GM19395 (cell line): ENCODE measurements at regions not wholly inside any gene's neighbourhood (a gene's known extent, or its start where the extent isn't known, plus 50 kb on each side); places are given as distances from the start of the nearest gene placed in this dataset.
"Not testable (repeated sequence)": the region's sequence is repeated elsewhere in the genome, so short reads cannot be mapped to it uniquely, and the experiment has no call there.

Source experiments
- ATAC-seq: cut with Tn5 transposase; IDR thresholded peaks from one replicate; pipeline ENCODE4 v1.9.1; 2021; ENCODE audit warnings: mild to moderate bottlenecking, moderate library complexity; ENCODE audit not compliant: unreplicated experiment

DNA sequence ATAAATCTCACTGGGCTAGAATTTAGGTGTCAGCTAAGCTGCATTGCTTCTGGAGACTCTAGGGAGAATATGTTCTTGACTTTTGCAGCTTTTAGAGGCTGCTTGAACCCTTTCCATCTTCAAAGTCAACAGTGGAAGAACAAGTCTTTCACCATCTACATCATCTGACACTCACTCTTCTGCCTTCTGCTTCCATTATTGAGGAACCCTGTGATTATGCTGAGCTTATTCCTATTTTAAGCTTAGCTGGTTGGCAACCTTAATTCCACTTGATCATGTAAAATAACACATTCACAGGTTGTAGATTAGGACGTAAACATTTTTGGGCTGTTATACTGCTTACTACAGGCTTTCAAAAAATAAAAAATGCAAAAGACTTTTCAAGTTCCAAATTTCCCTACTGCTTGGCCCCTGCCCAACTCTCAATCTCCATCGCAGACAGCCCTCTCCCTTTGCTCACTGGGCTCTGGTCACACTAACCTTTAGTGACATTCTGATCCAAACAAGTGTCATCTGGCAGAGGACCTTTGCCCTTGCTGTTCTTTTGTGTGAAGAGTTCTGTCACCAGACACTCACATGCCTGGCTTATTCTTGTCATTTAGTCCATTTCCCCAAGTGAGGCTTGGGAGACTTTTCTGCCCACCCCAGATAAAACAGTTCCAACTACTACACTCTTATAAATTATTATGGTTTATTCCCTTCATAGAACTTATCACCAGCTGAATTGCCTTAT, 1056.0 kb downstream of the STIM2 start:
- ATAC-seq, result no peak

DNA sequence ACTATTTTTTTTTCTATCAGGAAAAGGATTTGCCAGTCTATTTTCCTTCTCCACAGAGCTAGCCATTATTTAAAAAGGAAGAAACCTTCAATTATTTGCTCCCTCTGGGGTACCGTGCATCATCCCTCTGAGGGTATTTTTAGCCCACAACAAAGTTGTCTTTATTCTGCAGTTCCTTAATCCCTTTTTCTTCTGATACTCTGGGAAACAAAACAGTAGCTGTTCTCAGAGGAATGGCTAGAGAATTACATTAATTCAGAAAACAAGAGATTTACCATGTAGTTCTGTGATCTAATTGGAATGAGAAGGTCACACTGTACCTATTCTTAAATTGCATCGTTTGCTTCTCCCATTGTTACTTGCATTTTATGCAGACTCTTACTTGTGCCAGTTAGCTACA, 1056.7 kb downstream of the STIM2 start:
- ATAC-seq, result no peak

DNA sequence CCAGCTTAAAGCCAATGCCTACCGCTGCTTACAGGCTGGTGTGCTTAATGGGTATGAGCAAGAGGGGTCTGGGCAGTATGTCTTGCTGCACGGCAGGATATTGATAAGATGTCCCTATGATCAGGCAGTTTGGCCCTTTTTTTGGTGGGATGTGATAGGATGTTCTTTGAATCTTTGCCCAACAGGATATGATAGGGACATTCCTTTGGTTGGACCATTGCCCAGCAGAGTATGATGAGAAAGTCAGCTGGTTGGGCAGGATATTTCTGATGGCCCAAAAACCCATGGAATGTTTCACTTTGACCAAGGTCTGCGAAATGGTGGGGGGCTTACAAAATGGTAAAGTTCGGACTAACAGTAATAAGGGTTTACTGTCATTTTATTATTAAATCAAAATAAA, 1060.6 kb downstream of the STIM2 start:
- no peak for ATAC-seq

DNA sequence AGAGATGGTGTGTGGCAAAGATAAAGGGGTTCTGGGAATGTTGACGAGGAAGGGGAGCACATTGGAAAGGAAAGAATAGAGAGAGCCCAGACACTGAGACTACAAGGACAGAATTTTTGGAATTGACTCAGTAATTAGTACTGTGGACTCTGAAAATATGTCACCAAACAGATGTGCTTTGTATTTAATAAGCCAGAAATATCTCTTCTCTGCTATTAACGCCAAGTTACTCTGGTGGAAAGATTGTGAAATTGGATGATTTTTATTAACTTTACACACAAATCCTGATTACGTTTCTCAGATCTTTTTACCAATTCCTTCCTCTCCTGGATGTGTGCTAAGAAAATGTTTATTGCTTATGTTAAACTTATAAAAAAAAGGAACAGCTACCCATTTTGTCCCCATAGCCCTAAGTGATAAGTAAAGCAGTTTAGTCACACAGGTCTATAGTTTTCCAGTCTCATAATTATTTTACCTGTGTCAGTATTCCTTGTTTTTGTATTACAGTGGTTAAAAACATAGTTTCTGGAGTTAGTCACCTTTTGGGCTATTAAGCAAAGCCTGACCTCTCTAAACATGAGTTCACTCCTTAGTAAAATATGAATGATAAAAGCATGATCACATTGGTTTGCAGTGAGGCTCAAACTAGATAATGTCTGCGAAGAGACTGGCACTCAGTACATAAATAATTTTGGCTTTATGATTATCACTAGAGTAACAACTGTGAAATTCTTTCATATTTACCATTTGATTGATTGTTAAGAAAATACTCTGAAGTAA, 1068.3 kb downstream of the STIM2 start:
- ATAC-seq, result no peak

DNA sequence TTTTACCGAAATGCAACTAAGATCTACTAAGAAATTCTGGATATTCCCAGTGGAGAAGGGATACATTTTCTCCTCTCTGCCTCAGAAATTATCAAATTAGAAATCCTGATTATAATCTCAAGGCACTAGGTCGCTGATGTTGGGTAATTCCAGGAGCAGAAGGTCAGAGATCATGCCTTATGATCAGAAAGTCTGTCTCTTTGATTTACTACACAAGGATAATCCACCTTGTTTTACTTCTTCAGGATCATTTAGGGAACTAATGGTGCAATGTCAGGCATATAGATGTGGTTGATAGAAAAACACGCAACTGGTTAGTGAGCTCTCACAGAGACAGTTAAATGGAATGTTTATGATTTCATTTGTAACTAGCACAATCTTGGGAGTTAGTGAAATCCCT, 1069.7 kb downstream of the STIM2 start:
- no peak for ATAC-seq

DNA sequence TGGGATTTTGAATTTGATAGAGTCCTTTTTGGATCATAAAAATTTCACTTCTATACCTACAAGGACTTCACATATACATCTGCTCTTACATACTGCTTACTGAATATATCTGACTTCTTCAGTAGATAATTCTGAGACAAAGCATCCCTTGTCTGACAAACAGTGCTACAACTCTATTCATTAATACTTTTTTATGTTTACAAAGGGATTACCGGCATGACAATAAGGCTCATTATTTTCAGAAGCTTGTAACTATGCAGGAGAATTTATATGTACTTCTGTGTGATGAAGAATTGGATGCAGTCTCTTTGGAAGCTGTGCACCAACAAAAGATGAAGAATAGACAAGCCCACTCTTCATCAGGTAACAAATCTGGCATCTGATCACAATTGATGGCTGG, 1070.3 kb downstream of the STIM2 start:
- ATAC-seq, result no peak

DNA sequence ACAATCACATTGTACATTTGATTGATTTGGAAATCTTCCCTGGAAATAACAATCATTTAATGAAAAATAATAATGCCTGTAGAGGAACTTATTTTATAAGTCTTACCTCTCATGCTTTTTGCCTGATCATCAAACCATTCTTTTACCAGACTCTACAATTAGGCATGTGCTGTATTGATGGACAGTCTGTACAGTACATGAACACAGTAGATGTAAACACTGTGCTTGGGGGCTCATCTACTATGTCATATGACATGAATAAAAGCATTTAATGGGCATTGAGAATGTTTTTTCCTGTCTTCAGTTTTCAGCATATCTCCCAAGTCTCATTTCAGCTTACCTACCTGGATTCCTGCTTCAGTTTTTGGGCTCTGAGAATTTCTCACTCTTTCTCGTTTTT, 1070.9 kb downstream of the STIM2 start:
- no peak for ATAC-seq

DNA sequence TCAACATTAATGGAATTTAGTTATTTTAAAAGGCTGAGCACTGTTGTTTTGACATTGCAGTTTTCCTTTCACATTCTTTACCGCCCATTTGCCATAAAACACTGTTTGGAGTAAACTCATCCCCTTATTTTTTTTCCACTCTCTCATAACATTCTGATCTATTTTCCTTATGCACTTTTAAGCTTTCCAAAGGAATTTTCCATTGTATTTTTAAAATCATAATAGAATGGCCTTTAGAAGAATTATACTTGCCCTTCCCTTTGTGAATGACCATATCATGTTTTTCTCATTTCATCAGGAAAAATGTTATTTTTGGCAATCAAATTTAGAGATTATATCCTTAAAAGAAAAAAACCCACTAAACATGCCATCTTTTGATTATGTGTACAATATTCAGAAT, 1074.2 kb downstream of the STIM2 start:
- no peak for ATAC-seq

DNA sequence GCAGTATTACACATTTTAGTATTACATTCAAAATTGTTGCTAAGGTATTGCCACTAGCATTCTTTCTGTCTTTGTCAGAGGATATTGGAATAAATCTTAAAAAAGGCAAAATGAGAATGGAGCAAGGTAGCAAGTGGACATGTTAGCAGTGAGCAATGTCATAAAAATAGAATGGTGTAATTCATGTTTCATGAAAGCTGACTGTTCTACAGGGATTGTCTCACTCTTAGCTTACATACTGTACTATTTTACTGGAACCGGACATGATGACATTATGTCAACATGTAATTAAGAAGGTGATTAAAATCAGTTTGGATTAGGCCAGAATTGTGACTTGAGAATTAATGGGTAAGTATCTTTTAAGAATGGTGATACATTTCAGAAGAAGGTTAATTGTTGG, 1086.2 kb downstream of the STIM2 start:
- ATAC-seq, result no peak

DNA sequence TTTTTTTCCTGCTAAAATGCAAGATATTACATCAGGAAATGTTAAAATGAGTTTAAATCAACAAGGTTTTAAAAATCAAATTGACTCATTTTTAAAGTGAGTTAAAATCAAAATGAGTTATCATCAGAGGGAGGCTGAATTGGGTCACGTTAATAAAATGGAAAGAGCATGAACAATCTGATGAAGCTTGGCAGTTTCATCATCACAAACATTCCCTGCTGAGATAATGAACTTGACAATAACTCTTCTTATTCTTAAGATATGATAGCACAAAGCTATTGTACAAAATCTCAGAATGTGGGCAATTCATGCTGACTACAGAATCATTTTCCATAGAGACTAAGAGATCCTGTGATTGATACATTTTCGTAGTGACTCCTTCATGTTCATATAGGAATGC, 1086.7 kb downstream of the STIM2 start:
- no peak for ATAC-seq

DNA sequence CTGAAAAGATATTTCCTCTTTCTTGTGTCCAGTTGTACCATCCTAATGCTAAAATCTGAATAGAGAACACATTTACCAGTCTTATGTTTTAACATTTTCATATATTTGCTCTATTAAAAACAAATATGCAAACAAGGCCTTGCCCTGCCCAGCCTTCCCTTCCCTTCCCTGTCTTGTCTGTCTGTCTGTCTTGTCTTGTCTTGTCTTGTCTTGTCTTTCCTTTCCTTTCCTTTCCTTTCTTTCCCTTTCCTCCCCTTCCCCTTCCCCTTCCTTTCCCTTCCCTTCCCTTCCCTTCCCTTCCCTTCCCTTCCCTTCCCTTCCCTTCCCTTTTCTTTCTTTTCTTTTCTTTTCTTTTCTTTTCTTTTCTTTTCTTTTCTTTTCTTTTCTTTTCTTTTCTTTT, 1103.5 kb downstream of the STIM2 start:
- ATAC-seq, result no peak

DNA sequence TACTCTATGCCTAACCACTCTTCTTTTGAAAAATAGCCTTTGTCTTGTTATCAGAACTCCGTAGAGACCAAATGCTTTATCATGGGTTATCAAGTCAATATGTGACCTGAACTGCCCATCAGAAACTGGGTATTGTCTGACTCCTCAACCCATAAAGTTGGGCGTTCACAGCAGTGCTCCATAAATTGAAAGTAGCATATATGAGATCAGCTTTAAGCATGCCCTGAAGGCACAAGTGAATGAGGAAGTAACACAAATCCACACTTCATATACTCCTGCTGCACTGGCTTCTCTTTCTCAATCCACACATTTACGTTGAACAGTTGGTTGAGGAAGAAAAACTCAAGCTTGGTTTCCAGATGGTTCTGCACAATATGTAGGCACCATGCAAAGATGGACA, 1106.0 kb downstream of the STIM2 start:
- no peak for ATAC-seq

DNA sequence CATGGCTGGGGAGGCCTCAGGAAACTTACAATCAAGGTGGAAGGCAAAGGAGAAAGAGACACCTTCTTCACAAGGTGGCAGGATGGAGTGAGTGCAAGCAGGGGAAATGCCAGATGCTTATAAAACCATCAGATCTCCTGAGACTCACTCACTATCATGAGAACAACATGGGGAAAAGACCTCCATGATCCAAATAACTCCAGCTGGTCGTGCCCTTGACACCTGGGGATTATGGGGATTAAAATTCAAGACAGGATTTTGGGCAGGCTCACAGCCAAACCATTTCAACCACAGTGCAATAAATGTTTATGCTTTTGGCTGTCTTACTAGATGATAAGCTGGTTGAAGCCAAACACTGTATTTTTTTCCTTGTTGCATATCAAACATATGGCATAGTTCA, 1112.4 kb downstream of the STIM2 start:
- ATAC-seq, result no peak

DNA sequence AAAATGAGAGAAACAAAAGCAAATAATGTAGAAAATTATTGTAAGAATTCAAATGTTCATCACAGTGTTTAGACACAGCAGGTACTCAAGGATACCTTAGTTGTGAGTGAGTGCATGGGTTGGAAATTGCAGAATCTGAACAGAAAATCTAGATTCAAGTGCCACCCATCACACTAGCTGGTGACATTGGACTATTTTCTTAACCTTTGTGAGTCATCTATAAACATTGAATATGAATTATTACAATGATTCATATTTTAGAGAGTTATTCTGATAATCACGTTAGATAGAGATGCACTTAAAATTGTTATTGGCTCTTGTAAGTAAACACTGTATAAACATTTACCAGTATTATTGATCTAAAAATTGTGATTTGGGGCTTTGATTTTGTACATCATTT, 1113.1 kb downstream of the STIM2 start:
- no peak for ATAC-seq

DNA sequence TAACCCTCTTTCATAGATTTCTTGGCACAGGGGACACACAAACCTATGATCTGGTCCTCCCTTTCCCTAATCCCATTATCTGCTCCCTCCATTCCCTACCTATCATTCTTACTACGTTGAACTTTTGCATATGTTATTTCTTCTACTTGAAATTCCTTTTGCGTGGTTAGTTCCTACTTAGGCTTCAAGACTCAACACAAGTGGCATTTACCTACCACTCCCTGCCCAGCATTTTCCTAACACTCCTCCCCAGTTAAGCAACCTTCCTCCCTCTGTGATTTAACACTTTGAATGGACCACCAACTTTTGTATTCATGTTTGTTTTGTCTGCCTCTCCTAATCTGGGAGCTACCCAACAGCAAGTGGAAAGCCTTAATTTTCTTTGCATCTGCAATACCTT, 1113.7 kb downstream of the STIM2 start:
- no peak for ATAC-seq

DNA sequence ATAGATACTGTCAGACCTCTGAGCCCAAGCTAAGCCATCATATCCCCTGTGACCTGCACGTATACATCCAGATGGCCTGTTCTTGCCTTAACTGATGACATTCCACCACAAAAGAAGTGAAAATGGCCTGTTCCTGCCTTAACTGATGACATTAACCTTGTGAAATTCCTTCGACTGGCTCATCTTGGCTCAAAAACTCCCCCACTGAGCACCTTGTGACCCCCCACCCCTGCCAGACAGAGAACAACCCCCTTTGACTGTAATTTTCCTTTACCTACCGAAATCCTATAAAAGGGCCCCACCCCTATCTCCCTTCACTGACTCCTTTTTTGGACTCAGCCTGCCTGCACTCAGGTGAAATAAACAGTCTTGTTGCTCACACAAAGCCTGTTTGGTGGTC, 1114.2 kb downstream of the STIM2 start:
- not testable (repeated sequence) for ATAC-seq

DNA sequence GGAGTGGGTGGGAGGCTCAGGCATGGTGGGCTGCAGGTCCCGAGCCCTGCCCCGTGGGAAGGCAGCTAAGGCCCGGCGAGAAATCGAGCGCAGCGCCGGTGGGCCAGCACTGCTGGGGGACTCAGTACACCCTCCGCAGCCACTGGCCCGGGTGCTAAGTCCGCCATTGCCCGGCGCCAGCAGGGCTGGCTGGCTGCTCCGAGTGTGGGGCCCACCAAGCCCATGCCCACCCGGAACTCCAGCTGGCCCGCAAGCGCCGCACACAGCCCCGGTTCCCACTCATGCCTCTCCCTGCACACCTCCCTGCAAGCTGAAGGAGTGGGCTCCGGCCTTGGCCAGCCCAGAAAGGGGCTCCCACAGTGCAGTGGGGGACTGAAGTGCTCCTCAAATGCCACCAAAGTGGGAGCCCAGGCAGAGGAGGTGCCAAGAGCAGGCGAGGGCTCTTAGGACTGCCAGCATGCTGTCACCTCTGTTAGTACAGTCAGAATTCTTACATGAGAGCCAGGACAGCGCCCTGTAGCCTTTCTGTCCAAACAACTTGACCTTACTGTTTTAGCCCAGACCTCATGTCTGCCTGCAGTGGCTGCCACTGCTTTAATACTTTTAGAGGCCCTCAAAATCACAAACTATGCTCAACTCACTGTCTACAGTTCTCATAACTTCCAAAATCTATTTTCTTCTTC, 1117.9 kb downstream of the STIM2 start:
- not testable (repeated sequence) for ATAC-seq

DNA sequence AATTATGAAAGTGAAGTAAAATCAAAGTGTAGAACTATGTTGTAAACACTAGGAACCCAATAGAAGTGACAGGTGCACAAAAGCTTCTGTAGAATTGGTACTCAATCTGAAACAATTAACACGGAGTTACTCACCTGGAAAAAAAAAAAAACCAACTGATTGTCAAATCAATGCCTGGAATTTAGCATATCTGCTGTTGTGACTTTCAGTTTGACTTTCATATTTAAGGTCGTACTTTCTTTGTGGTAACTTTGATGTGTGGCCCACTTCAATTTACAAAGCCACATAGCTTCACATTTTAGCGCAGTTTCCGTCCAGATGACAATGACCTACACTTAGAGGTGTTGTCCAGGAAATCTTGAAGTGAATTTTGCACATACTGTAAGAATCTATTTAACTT, 1124.9 kb downstream of the STIM2 start:
- ATAC-seq, result no peak

DNA sequence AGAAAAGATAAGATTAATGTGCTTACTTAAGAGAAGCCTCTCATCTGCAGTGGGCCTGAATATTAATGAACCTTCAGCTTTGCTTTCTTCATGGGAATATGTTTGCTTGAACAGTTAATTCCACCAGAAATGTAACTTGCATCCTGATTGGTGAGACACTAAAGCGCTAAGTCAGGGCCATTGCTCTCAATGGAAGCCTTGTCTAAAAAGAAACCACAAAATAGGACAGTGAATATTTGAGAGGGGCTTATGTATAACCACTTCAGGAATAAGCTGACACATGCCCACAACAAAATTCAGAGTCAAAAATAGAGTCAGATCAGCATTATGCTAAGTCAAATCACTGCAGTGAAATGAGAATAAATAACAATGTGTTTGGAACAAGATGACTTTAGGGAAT, 1125.8 kb downstream of the STIM2 start:
- ATAC-seq, result no peak

DNA sequence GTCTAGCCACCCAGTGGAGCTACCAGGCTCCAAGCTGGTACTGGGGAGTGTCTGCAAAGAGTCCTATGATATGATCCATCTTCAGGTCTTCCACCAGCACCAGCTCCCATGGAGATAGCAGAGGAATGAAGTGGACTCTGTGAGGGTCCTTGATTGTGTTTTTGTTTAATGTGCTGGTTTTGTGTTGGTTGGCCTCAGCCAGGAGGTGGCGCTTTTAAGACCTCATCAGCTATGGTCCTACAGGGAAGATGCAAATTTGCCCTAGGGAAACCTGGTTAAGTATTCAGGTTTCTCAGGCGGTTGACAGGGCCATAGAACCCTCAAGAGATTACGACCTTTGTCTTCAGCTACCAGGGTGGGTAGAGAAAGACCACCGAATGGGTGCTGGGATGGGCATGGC, 1141.1 kb downstream of the STIM2 start:
- ATAC-seq, result no peak

DNA sequence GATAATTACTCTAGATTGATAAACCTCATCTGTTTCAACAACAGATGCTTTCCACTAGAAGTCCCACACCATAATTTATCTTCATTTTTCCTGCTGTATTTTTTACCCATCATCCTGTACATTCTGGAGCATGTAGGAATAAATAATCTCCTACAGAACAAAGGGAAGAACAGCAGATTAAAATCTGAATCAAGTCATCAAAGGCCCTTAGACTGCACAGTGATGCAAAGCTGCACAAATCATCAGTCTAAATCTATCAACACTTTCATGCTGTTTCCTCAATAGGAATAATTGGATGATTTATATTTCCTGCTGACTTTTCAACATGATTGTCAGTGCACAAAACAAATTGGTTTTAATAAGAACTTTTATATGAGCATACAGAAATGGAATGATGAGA, 1143.9 kb downstream of the STIM2 start:
- no peak for ATAC-seq

DNA sequence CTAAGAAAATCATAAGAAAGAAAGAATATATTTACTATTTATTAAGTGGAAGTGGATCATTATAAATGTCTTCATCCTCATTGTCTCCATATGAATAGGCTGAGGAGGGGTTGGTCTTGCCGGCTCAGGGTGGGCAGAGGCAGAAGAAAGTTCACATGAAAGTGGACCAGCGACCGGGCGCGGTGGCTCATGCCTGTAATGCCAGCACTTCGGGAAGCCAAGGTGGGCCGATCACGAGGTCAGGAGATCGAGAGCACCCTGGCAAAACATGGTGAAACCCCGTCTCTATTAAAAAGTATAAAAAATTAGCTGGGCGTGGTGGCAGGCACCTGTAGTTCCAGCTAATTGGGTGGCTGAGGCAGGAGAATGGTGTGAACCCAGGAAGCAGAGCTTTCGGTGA, 1145.4 kb downstream of the STIM2 start:
- no peak for ATAC-seq
